Gastrocnemius medialis (tissue), 4 donors: ENCODE measurements at regions not wholly inside any gene's neighbourhood (a gene's known extent, or its start where the extent isn't known, plus 50 kb on each side); places are given as distances from the start of the nearest gene placed in this dataset.

Experiments used
- ATAC-seq, 2 donors: fragments of 150-250 bp; one replicate each; pipeline ENCODE4 v1.9.1; 2016
- DNase-seq, 2 donors: peaks; one replicate each; pipeline ENCODE4 v3.0.0-alpha.2; 2019
- H3K27ac ChIP-seq, 4 donors: fragments of 200-600 bp; sonication (generic); 1 replicate in 1 of 4; 2 replicates in 3 of 4; pipeline ENCODE4 v1.5.1; 2016 to 2018; ENCODE audit warnings: mild to moderate bottlenecking in 2 of 4, moderate library complexity in 1 of 4
- H3K27me3 ChIP-seq, 3 donors: fragments of 200-600 bp; sonication (generic) in 2 of 3; 1 replicate in 1 of 3; 2 replicates in 2 of 3; pipeline versions ENCODE4 v1.5.1 to v1.6.0; 2016 to 2019; ENCODE audit warnings: mild to moderate bottlenecking in 1 of 3, moderate library complexity in 1 of 3
- H3K36me3 ChIP-seq, 2 donors: fragments of 200-600 bp; sonication (generic) in 1 of 2; one replicate each; pipeline ENCODE4 v1.5.1; 2017 to 2018
- H3K4me1 ChIP-seq, 2 donors: fragments of 200-600 bp; sonication (generic) in 1 of 2; one replicate each; pipeline ENCODE4 v1.5.1; 2016 to 2017; ENCODE audit warnings: mild to moderate bottlenecking in 2 of 2
- H3K4me3 ChIP-seq, 4 donors: fragments of 200-600 bp; sonication (generic) in 3 of 4; 1 replicate in 1 of 4; 2 replicates in 3 of 4; pipeline ENCODE4 v1.5.1; 2016 to 2019; ENCODE audit warnings: mild to moderate bottlenecking in 2 of 4
- H3K9me3 ChIP-seq, 3 donors: fragments of 200-600 bp; sonication (generic) in 2 of 3; 1 replicate in 1 of 3; 2 replicates in 2 of 3; pipeline ENCODE4 v1.5.1; 2016 to 2019
- CTCF ChIP-seq, 5 experiments: fragments of 450-650 bp in 3 of 5; fragments of 200-600 bp in 2 of 5; sonication (generic) in 2 of 5; IDR thresholded peaks in 4 of 5; conservative IDR thresholded peaks in 1 of 5; 1 replicate in 4 of 5; 2 replicates in 1 of 5; pipeline ENCODE4 v1.5.1; 2016 to 2019; ENCODE audit warnings: antibody characterized with exemption in 5 of 5, mild to moderate bottlenecking in 3 of 5, moderate library complexity in 3 of 5
- POLR2A ChIP-seq, 2 donors: fragments of 450-650 bp; IDR thresholded peaks; one replicate each; pipeline ENCODE4 v1.6.1; 2017; ENCODE audit warnings: antibody characterized with exemption in 2 of 2, mild to moderate bottlenecking in 2 of 2, moderate library complexity in 2 of 2
- in situ Hi-C, 4 donors: fragments of 200-750 bp; cut with MboI; loops; one replicate each; pipeline versions ENCODE4 v1.15.0 to v1.8.0; 2017; ENCODE audit warnings: low sequenced_read_pairs in 4 of 4
- intact Hi-C: fragments of 100-400 bp; cut with DNase I; formaldehyde crosslinking; loops from one replicate; pipeline ENCODE4 v1.15.1; 2023; ENCODE audit warnings: low total_unique reads

- no peak for DNase-seq
- no peak for TF ChIP-seq CTCF (IDR thresholded peaks at IDR 0.05 in 4 of 5, conservative IDR thresholded peaks at IDR 0.05 in 1 of 5)
- TF ChIP-seq POLR2A (IDR thresholded peaks at IDR 0.05), result no peak
- no peak overlapping the region for H3K27ac ChIP-seq
- no peak for ATAC-seq
- no peaks in the 10 kb centered on the region for H3K9me3 ChIP-seq
- H3K27me3 ChIP-seq, result no peaks in the 10 kb centered on the region
- in situ Hi-C loops (no loop called here), intact Hi-C loops (no loop called here)
- H3K4me3 ChIP-seq, result no peak overlapping the region
- H3K4me1 ChIP-seq, result no peaks in the 10 kb centered on the region
- no peaks in the 10 kb centered on the region for H3K36me3 ChIP-seq
Measured at GRCh38 chr11:62073061-62073460, 50.8 kb upstream of the INCENP start.

GRCh38 chr11:62071408-62071807 is 52.4 kb upstream of the INCENP start:
- intact Hi-C loops, result no loop called here

GRCh38 chr11:62069986-62070919 is 53.6 kb upstream of the INCENP start:
- Histone ChIP-seq H3K36me3 (no peaks in the 10 kb centered on the region), H3K9me3 (no peaks in the 10 kb centered on the region), H3K27me3 (no peaks in the 10 kb centered on the region), H3K4me1 (no peaks in the 10 kb centered on the region), H3K27ac (no peak overlapping the region), H3K4me3 (no peak overlapping the region)
- in situ Hi-C loops, result no loop called here
- no peak for ATAC-seq
- no peak for TF ChIP-seq CTCF (IDR thresholded peaks at IDR 0.05 in 4 of 5, conservative IDR thresholded peaks at IDR 0.05 in 1 of 5)
- intact Hi-C loops, result no loop called here
- DNase-seq, result no peak

More at GRCh38 chr11:62071408-62071807, 52.4 kb upstream of the INCENP start:
- DNase-seq, result no peak
- no peak overlapping the region for H3K27ac ChIP-seq
- no peaks in the 10 kb centered on the region for H3K36me3 ChIP-seq
- H3K9me3 ChIP-seq, result no peaks in the 10 kb centered on the region
- H3K27me3 ChIP-seq, result no peaks in the 10 kb centered on the region
- H3K4me3 ChIP-seq, result no peak overlapping the region
- no peaks in the 10 kb centered on the region for H3K4me1 ChIP-seq
- ATAC-seq, result no peak
- in situ Hi-C loops, result no loop called here
- no peak for TF ChIP-seq POLR2A (IDR thresholded peaks at IDR 0.05)
- no peak for TF ChIP-seq CTCF (IDR thresholded peaks at IDR 0.05 in 4 of 5, conservative IDR thresholded peaks at IDR 0.05 in 1 of 5)

- in situ Hi-C loops (no loop called here), intact Hi-C loops (no loop called here)
- no peaks in the 10 kb centered on the region for H3K36me3 ChIP-seq
- H3K9me3 ChIP-seq, result no peaks in the 10 kb centered on the region
- TF ChIP-seq CTCF (IDR thresholded peaks at IDR 0.05 in 4 of 5, conservative IDR thresholded peaks at IDR 0.05 in 1 of 5) (no peak), POLR2A (IDR thresholded peaks at IDR 0.05) (no peak)
- no peaks in the 10 kb centered on the region for H3K4me1 ChIP-seq
- DNase-seq, result no peak
- no peak overlapping the region for H3K27ac ChIP-seq
- no peaks in the 10 kb centered on the region for H3K27me3 ChIP-seq
- ATAC-seq, result no peak
- H3K4me3 ChIP-seq, result no peak overlapping the region
Measured at GRCh38 chr11:62069374-62069773, 54.4 kb upstream of the INCENP start.
